Loucy (cell line): ENCODE measurements at regions not wholly inside any gene's neighbourhood (a gene's known extent, or its start where the extent isn't known, plus 50 kb on each side); places are given as distances from the start of the nearest gene placed in this dataset.

Source experiments
- H2AFZ ChIP-seq: fragments of 200-600 bp; sonication (generic); 2 replicates; pipeline ENCODE4 v1.6.0; 2016; ENCODE audit warnings: antibody characterized with exemption, mild to moderate bottlenecking, low read length, moderate library complexity
- H3F3A ChIP-seq: fragments of 200-600 bp; 2 replicates; pipeline ENCODE4 v1.6.0; 2016; ENCODE audit warnings: antibody characterized with exemption, low read depth, mild to moderate bottlenecking
- H3K27me3 ChIP-seq: fragments of 200-600 bp; sonication (generic); 2 replicates; pipeline ENCODE4 v1.6.1; 2014; ENCODE audit warnings: low read length, mild to moderate bottlenecking; ENCODE audit not compliant: insufficient read depth, poor library complexity, severe bottlenecking
- H3K36me3 ChIP-seq: fragments of 200-600 bp; sonication (generic); 2 replicates; pipeline ENCODE4 v1.6.1; 2016; ENCODE audit warnings: low read length; ENCODE audit not compliant: insufficient read depth
- H3K4me1 ChIP-seq: fragments of 200-600 bp; sonication (generic); 2 replicates; pipeline ENCODE4 v1.5.1; 2014; ENCODE audit warnings: low read length, mild to moderate bottlenecking; ENCODE audit not compliant: insufficient read depth, poor library complexity, severe bottlenecking
- H3K4me2 ChIP-seq: fragments of 200-600 bp; sonication (generic); 2 replicates; pipeline ENCODE4 v1.6.0; 2014; ENCODE audit warnings: antibody characterized with exemption, low read length, low read depth, mild to moderate bottlenecking; ENCODE audit not compliant: poor library complexity, severe bottlenecking
- H3K4me3 ChIP-seq: fragments of 200-600 bp; sonication (generic); 2 replicates; pipeline ENCODE4 v1.5.1; 2014; ENCODE audit warnings: low read length, mild to moderate bottlenecking, mixed read lengths; ENCODE audit not compliant: poor library complexity, severe bottlenecking
- H3K79me2 ChIP-seq: fragments of 200-600 bp; sonication (generic); 2 replicates; pipeline ENCODE4 v1.6.1; 2014; ENCODE audit warnings: low read length; ENCODE audit not compliant: insufficient read depth
- H3K9ac ChIP-seq: fragments of 200-600 bp; sonication (generic); 2 replicates; pipeline ENCODE4 v1.6.0; 2014; ENCODE audit warnings: mild to moderate bottlenecking, low read depth, low read length, moderate library complexity; ENCODE audit not compliant: poor library complexity, severe bottlenecking
- H3K9me2 ChIP-seq: fragments of 200-600 bp; sonication (generic); replicated peaks from 2 replicates; pipeline ENCODE4 v1.6.1; 2016; ENCODE audit warnings: low read depth, low read length, mixed read lengths
- H3K9me3 ChIP-seq: fragments of 200-600 bp; sonication (generic); 2 replicates; pipeline ENCODE4 v1.6.1; 2014; ENCODE audit warnings: mild to moderate bottlenecking, antibody characterized with exemption, low read length, low read depth; ENCODE audit not compliant: insufficient read depth
- H4K20me1 ChIP-seq: fragments of 200-600 bp; sonication (generic); 2 replicates; pipeline ENCODE4 v1.6.0; 2014; ENCODE audit warnings: antibody characterized with exemption, low read length, mild to moderate bottlenecking; ENCODE audit not compliant: insufficient read depth, poor library complexity, severe bottlenecking
- CTCF ChIP-seq: fragments of 200-600 bp; sonication (generic); conservative IDR thresholded peaks from 2 replicates; pipeline ENCODE4 v1.5.1; 2014; ENCODE audit warnings: mild to moderate bottlenecking, antibody characterized with exemption, low read length
- EZH2phosphoT487 ChIP-seq: fragments of 200-600 bp; IDR thresholded peaks from 2 replicates; pipeline ENCODE4 v1.6.1; 2018; ENCODE audit warnings: antibody characterized with exemption, mild to moderate bottlenecking, moderate library complexity, borderline replicate concordance

DNA sequence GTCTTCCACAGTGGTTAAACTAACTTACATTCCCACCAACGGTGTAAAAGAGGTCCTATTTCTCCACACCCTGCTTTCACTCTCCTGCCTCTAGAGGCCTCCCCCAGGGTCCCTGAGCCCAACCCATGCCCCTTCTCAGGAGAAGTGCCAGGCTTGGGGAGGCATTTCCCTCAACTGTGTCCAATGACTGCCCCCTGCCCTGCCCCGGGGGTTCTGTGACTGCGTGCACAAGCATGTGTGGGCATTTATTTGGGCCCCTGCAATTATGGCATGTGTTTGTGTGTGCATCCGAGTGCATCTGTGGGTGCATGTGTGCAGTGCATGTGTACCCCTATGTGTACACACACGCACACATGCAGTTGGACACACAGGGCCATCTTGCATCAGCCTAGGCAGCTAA lies 57.3 kb downstream of the INHBB start:
- Histone ChIP-seq H3K9me3 (no peaks in the 10 kb centered on the region), H3K9me2 (no peaks in the 10 kb centered on the region), H2AFZ (no peak overlapping the region), H3K79me2 (no peaks in the 10 kb centered on the region), H3K4me3 (no peak overlapping the region), H3K4me2 (no peak overlapping the region), H3F3A (no peaks in the 10 kb centered on the region), H3K9ac (no peak overlapping the region), H4K20me1 (no peaks in the 10 kb centered on the region), H3K27me3 (no peaks in the 10 kb centered on the region), H3K36me3 (no peaks in the 10 kb centered on the region), H3K4me1 (no peaks in the 10 kb centered on the region)
- no peak for TF ChIP-seq CTCF
- TF ChIP-seq EZH2phosphoT487: no peak

- Histone ChIP-seq H3K9me2 (no peaks in the 10 kb centered on the region), H3K4me1 (no peaks in the 10 kb centered on the region), H3K79me2 (no peaks in the 10 kb centered on the region), H3K4me2 (no peak overlapping the region), H3K9ac (no peak overlapping the region), H3K9me3 (peaks cover 4% of the 10 kb centered on the region; the same call in 1 of the 2 replicates), H3F3A (no peaks in the 10 kb centered on the region), H4K20me1 (no peaks in the 10 kb centered on the region), H3K27me3 (no peaks in the 10 kb centered on the region), H3K36me3 (no peaks in the 10 kb centered on the region), H3K4me3 (no peak overlapping the region), H2AFZ (no peak overlapping the region)
- TF ChIP-seq CTCF (no peak), EZH2phosphoT487 (no peak)
Observed at GRCh38 chr2:120403676-120404075, 57.7 kb downstream of the INHBB start.

GRCh38 chr2:120404274-120404673 lies 58.3 kb downstream of the INHBB start:
- H3K4me1 ChIP-seq: no peaks in the 10 kb centered on the region
- no peak overlapping the region for H3K4me2 ChIP-seq
- no peaks in the 10 kb centered on the region for H3K27me3 ChIP-seq
- TF ChIP-seq CTCF (no peak), EZH2phosphoT487 (no peak)
- no peak overlapping the region for H3K4me3 ChIP-seq
- no peaks in the 10 kb centered on the region for H4K20me1 ChIP-seq
- no peaks in the 10 kb centered on the region for H3K9me2 ChIP-seq
- no peak overlapping the region for H2AFZ ChIP-seq
- H3K9me3 ChIP-seq: peaks cover 5% of the 10 kb centered on the region; the same call in 1 of the 2 replicates
- no peak overlapping the region for H3K9ac ChIP-seq
- no peaks in the 10 kb centered on the region for H3K36me3 ChIP-seq
- H3K79me2 ChIP-seq: no peaks in the 10 kb centered on the region
- no peaks in the 10 kb centered on the region for H3F3A ChIP-seq
